Adrenal gland (tissue), 9 donors: ENCODE measurements at regions not wholly inside any gene's neighbourhood (a gene's known extent, or its start where the extent isn't known, plus 50 kb on each side); places are given as distances from the start of the nearest gene placed in this dataset.
"Not testable (repeated sequence)": the region's sequence is repeated elsewhere in the genome, so short reads cannot be mapped to it uniquely, and the experiment has no call there.

Experiments used
- DNase-seq, 7 donors: peaks; one replicate each; pipeline ENCODE4 v3.0.0-alpha.2; 2019 to 2020
- H3K27ac ChIP-seq, 5 donors: fragments of 200-600 bp; sonication (generic) in 4 of 5; 1 replicate in 3 of 5; 2 replicates in 2 of 5; pipeline versions ENCODE4 v1.5.1 to v1.8.0; 2016 to 2020; ENCODE audit warnings: mild to moderate bottlenecking in 1 of 5
- H3K27me3 ChIP-seq: fragments of 200-600 bp; 2 replicates; pipeline ENCODE4 v1.8.0; 2021
- H3K36me3 ChIP-seq, 2 donors: fragments of 200-600 bp; replicated peaks in 1 of 2; 1 replicate in 1 of 2; 2 replicates in 1 of 2; pipeline versions ENCODE4 v1.5.1 to v1.8.0; 2018 to 2022
- H3K4me1 ChIP-seq, 2 donors: fragments of 200-600 bp; replicated peaks in 1 of 2; 1 replicate in 1 of 2; 2 replicates in 1 of 2; pipeline versions ENCODE4 v1.5.1 to v1.8.0; 2018 to 2021
- H3K4me3 ChIP-seq, 4 donors: fragments of 200-600 bp; sonication (generic) in 3 of 4; one replicate each; pipeline ENCODE4 v1.5.1; 2016 to 2018
- H3K9me3 ChIP-seq, 3 donors: fragments of 200-600 bp; sonication (generic) in 1 of 3; replicated peaks in 1 of 3; 1 replicate in 2 of 3; 2 replicates in 1 of 3; pipeline versions ENCODE4 v1.5.1 to v1.8.0; 2016 to 2021
- CTCF ChIP-seq, 6 experiments: fragments of 450-650 bp in 4 of 6; fragments of 200-600 bp in 2 of 6; sonication (generic) in 1 of 6; IDR thresholded peaks; 1 replicate in 5 of 6; 2 replicates in 1 of 6; pipeline versions ENCODE4 v1.5.1 to v1.8.0; 2016 to 2021; ENCODE audit warnings: antibody characterized with exemption in 6 of 6, mild to moderate bottlenecking in 2 of 6, moderate library complexity in 1 of 6
- POLR2A ChIP-seq, 2 donors: fragments of 450-650 bp; IDR thresholded peaks; one replicate each; pipeline ENCODE4 v1.6.1; 2017; ENCODE audit warnings: antibody characterized with exemption in 2 of 2, mild to moderate bottlenecking in 2 of 2, moderate library complexity in 1 of 2
- WGBS, 4 donors: extraction: QIAGEN DNeasy Blood & Tissue Kit in 2 of 4; methylation state at CpG; one replicate each; pipeline versions ENCODE4 v1.1.5 to v1.1.7; 2013 to 2017; 5-methylcytosine and 5-hydroxymethylcytosine counted together
- intact Hi-C, 2 donors: fragments of 100-400 bp; cut with DNase I; formaldehyde crosslinking; loops; one replicate each; pipeline versions ENCODE4 v1.14.1 to v1.15.0; 2022 to 2023
- donor health status: healthy with polysubstance abuse.
- donor health status: Bipolar disorder and iron deficiency.
- donor health status: DM: yes; HTN: yes; CAD: no.
- donor health status: DM: no; HTN: no; CAD: no.
- donor health status: DM: no; HTN: no; CAD: no.

- no peak overlapping the region for H3K4me3 ChIP-seq
- intact Hi-C loops, result no loop called here
- H3K36me3 ChIP-seq, result no peaks in the 10 kb centered on the region
- no peak for DNase-seq
- no peak overlapping the region for H3K27ac ChIP-seq
- no peaks in the 10 kb centered on the region for H3K9me3 ChIP-seq
- TF ChIP-seq CTCF (IDR thresholded peaks at IDR 0.05), result no peak
- TF ChIP-seq POLR2A (IDR thresholded peaks at IDR 0.05), result no peak
- H3K27me3 ChIP-seq, result no peaks in the 10 kb centered on the region
- 88 to 100% (median 91%) methylated on average over 2 of the region's 2 CpGs for WGBS, 4 donors
- no peaks in the 10 kb centered on the region for H3K4me1 ChIP-seq
Measured at GRCh38 chr9:68603371-68603770, 62.7 kb upstream of the TMEM252 start.

GRCh38 chr9:68608763-68609162 is 68.1 kb upstream of the TMEM252 start:
- Histone ChIP-seq H3K36me3 (no peaks in the 10 kb centered on the region), H3K27me3 (no peaks in the 10 kb centered on the region), H3K9me3 (no peaks in the 10 kb centered on the region), H3K4me3 (no peak overlapping the region), H3K4me1 (no peaks in the 10 kb centered on the region), H3K27ac (no peak overlapping the region)
- TF ChIP-seq POLR2A (IDR thresholded peaks at IDR 0.05), result no peak
- no peak for TF ChIP-seq CTCF (IDR thresholded peaks at IDR 0.05)
- no peak for DNase-seq
- intact Hi-C loops, result no loop called here
- WGBS, 4 donors, result 80 to 92% (median 87%) methylated on average over 10 to 17 of the region's 17 CpGs

GRCh38 chr9:68609901-68610415 is 69.3 kb upstream of the TMEM252 start:
- TF ChIP-seq POLR2A (IDR thresholded peaks at IDR 0.05) (no peak), CTCF (IDR thresholded peaks at IDR 0.05) (no peak)
- Histone ChIP-seq H3K9me3 (no peaks in the 10 kb centered on the region), H3K4me3 (no peak overlapping the region), H3K27ac (no peak overlapping the region), H3K27me3 (no peaks in the 10 kb centered on the region), H3K36me3 (no peaks in the 10 kb centered on the region), H3K4me1 (no peaks in the 10 kb centered on the region)
- no peak for DNase-seq
- 78 to 92% (median 88%) methylated on average over 7 of the region's 7 CpGs for WGBS, 4 donors
- intact Hi-C loops, result no loop called here

GRCh38 chr9:68614121-68614520 is 73.4 kb upstream of the TMEM252 start:
- Histone ChIP-seq H3K27ac (no peak overlapping the region), H3K36me3 (no peaks in the 10 kb centered on the region), H3K9me3 (no peaks in the 10 kb centered on the region), H3K27me3 (no peaks in the 10 kb centered on the region), H3K4me1 (no peaks in the 10 kb centered on the region), H3K4me3 (no peak overlapping the region)
- no peak for DNase-seq
- WGBS, 4 donors, result 81 to 93% (median 91%) methylated on average over 4 of the region's 4 CpGs
- TF ChIP-seq CTCF (IDR thresholded peaks at IDR 0.05), result no peak
- TF ChIP-seq POLR2A (IDR thresholded peaks at IDR 0.05), result no peak
- intact Hi-C loops, result no loop called here

GRCh38 chr9:68617011-68617410 is 76.3 kb upstream of the TMEM252 start:
- H3K27ac ChIP-seq, H3K4me1 ChIP-seq, H3K27me3 ChIP-seq, H3K9me3 ChIP-seq, H3K4me3 ChIP-seq, H3K36me3 ChIP-seq, intact Hi-C loops, DNase-seq: not testable (repeated sequence)
- 89 to 100% (median 94%) methylated on average over 2 to 32 of the region's 32 CpGs for WGBS, 4 donors
